GM18498 (cell line): ENCODE measurements at regions not wholly inside any gene's neighbourhood (a gene's known extent, or its start where the extent isn't known, plus 50 kb on each side); places are given as distances from the start of the nearest gene placed in this dataset.

Source experiments
- ATAC-seq: cut with Tn5 transposase; IDR thresholded peaks from one replicate; pipeline ENCODE4 v1.9.1; 2021; ENCODE audit warnings: mild to moderate bottlenecking, moderate library complexity; ENCODE audit not compliant: unreplicated experiment

DNA sequence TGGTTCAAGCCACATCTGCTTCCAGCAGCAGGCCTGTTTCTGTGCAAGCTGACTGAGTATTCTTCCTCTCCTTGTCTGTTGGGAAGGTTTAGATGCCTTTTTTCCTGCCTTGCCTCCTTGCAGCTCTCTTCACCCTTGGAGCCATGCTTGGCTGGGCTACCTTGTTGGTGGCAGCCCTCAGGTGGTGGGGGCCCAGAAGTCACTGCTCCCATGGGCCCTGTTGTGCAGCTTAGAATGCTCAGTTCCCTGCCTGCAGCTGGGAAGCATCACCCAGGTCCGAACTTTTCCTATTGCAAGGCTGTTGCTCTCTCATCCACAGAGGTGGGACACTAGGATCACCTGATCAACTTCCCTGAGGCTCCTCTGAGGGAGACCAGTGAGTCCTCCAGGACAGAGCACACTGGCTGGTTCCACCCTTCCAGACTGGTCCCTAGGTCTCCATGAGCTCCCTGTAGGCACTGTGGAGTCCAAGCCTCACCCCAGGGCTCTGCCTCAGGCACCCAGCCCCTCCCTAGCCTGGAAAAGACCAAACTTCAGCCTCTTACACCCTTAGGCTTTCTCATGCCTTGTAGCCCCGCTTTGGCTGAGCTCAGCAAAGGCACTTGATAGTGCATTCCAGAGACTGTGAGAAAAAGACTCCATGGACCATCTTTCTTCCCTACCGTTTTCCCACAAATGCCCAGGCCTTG lies 219.3 kb upstream of the SH3BP4 start:
- ATAC-seq: no peak

- ATAC-seq: no peak
These were observed 220.6 kb upstream of the SH3BP4 start for GRCh38 chr2:234731236-234731635.

- ATAC-seq: no peak
These were observed 221.7 kb upstream of the SH3BP4 start for GRCh38 chr2:234730066-234730640.

GRCh38 chr2:234725528-234726264 lies 226.1 kb upstream of the SH3BP4 start:
- ATAC-seq: no peak

DNA sequence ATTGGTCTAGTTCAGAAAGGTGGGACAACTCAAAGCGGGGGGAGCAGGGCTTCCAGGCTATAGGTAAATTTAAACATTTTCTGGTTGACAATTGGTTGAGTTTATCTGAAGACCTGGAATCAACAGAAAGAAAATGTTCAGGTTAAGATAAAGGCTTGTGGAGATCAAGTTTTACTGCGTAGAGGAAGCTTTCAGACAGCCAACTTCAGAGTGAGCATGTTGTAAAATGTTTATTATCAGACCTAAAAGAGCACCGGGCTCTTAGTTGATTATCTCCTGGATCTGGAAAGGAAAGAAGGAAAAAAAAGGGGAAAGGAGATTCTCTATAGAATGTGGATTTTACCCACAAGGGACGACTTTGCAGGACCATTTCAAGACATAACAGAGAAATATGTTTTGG lies 227.0 kb upstream of the SH3BP4 start:
- no peak for ATAC-seq

- ATAC-seq: no peak
These were observed 226.5 kb upstream of the ARL4C start for GRCh38 chr2:234723400-234723799.

DNA sequence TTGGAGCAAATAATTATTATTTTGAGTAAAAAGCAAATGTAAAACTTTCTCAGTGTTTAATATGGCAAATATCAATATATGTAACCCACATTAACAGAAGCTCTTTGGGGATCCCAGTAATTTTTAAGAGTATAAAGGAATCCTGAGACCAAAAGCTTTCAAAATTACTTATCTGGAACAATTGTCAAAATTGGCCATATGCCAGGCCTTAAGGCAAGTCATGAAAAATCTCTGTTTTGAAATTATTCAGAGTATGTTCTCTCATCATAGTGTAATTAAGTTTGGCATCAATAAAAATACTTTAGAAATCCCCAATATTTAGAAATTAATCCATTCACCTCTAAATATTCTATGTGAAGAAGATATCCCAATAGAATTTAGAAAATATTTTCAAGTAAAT lies 225.3 kb upstream of the ARL4C start:
- no peak for ATAC-seq

DNA sequence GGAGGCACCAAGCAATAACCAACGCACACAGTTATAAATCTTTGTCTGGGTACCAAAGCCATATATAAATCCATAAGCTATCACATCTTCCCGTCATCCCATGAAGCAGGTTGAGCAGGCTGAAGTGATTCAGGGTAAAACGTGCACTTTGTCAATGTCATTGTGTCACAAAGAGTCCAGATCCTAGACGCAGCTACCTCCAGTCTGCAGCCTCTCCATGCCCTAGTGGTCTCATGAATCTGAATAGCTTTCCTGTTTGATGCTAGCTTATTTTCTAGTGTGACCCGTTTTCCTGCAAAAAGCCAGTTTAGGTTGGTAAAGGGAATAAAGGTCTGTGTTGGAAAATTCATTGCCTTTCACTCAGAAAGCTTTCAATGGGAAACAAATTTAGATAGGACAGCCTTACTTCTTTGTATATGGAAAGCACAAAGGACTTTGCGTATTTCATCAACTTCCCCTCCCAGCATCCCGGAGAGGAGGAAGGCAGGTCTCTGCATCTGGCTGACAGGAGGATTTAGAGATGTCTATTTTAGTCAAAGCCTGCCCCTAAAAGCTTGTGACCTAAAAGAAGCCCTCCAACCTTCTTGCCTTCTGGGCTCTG lies 222.3 kb upstream of the ARL4C start:
- no peak for ATAC-seq

DNA sequence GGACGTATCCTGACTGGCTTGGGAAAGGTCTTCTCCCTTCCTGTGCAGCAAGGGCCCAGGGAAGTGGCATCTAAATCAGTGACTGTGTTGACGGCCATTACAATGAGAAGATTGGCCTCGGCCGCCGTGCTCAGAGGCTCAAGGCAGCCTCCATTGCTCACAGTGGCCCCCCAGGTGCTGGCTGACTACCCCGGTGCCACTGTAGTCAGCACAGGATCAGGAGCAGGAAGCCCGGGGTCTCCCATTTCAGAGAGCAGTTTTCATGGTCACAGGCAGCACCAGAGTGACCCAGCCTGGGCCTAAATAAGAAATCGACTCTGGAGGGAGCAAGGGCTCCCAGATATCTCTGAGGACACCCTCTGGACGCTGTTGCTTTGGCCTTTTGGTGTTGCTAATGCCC lies 219.4 kb upstream of the ARL4C start:
- ATAC-seq: no peak

- ATAC-seq: no peak
These were observed 218.9 kb upstream of the ARL4C start for GRCh38 chr2:234715671-234716250.

- no peak for ATAC-seq
These were observed 217.8 kb upstream of the ARL4C start for GRCh38 chr2:234714711-234715110.

DNA sequence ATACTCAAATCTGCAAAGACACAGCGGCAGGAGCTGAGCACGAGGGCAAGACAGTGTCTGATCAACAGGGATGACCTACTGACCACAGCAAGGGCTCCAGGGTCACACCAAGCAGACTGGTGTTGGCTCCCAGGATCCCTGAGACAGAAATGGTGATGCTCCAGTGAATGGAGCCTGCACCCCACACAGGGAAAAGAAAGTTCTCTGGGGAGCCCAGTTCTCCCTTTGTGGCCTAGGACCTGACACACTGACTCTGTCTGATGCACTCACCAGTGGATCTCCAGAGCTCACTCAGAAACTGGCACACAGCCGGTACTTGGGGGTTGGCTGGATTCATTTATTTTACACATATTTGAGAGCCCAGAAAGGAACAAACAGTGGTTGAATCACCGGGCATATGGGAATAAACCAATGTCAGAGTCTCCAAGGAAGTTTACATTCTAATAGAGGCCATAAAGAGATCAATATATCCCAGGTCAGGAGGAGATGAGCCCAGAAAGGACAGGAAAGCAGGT lies 215.6 kb upstream of the ARL4C start:
- ATAC-seq: no peak

DNA sequence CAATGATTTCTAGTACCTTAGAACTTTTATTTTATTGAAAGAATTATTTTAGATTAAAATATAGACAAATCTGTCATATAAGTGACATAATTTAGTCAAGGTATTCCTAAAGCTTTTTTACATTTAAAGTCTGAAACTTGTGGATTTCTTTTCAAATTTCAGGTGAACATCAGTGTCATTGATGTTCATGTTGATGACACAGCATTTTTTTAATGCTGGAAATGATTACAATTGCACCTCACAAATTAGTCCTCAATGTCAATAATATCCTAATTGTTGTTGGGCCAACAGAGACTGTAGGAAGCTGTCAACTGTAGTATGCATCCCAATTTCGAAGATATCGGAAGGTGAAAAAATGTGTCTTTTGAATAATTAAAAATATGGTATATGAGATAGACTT lies 214.4 kb upstream of the ARL4C start:
- no peak for ATAC-seq

GRCh38 chr2:234710587-234710986 lies 213.7 kb upstream of the ARL4C start:
- no peak for ATAC-seq

DNA sequence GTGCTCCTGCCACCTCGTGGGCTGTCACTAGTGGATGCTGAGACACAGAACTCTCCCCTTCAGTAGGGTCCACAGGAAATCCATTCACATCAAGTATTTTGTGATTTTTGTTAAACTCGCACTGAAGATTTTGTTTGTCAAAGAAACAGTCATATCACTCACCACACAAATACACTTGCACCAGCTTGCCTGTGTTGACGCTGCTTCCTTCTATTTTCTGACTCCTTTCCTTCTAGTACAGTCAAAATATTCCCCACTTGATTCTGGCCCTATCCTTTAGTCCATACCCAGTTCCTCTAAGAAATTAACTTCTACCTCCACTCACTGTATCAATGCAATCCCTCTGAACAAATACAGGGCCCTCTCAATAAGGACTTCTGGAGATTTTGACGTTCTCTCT lies 213.2 kb upstream of the ARL4C start:
- ATAC-seq: no peak

DNA sequence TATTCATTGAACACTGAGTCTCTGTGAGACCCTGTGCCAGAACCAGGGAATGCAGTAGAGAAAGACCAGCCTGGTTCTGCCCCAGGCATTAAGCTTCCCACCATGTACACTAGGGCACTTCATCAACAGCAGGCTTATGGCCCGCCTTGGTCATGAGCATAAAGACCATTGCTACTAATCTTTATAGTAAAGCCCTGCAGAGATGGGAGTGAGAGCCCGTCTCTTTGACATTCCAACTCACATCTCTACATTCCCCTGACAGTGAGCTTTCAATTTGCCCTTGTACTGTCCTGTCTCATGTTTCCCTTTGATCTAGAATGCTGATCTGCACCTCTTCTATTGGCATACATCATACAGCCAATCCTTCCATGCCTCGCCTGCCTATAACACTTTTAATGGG lies 211.8 kb upstream of the ARL4C start:
- ATAC-seq: no peak

DNA sequence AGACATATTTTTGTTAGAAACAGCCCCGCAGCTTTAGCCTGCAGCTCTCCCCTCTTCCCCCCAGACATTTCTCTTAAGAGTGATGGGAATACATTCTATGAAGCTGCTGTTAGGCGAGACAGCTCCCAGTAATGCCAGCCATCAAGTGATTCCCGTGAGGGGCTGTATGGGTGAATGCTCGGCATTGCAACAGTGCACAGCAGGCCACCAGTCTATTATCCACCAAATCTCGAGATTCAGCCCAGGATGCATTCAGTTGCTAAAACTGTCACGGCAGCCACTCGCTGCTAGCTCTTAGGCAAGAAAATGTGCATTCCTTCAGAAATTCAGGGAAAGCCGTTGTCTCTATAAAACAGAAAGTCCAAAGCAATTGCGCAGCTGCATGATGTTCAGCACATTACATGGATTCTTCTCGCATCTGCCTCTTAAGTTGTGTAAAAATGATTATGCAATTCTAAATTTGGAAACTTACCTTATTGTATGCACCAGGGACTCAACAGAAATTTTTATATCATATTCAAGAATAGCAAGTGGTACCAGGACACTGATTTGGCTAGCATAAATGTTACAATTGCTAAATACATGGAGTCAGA lies 211.3 kb upstream of the ARL4C start:
- ATAC-seq: no peak

DNA sequence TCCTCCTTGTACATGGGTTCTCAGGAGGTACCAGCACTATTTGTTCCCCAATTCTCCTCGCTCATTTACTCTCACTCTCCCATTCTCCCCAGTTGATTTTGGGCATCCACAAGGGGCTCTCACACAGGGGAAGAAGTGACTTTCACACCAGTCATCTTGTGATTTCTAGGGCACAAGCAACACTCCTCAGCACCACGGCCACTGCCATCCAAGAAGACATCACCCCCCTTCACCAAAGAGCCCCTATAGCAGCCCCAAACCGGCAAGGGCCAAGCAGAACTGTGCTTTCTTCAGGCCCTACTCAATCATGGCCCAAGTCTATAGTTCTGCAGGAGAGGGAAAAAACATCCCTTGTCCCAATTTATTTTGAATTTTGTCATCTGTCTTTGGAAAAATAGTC lies 209.2 kb upstream of the ARL4C start:
- no peak for ATAC-seq

GRCh38 chr2:234705108-234705507 lies 208.2 kb upstream of the ARL4C start:
- ATAC-seq: no peak

DNA sequence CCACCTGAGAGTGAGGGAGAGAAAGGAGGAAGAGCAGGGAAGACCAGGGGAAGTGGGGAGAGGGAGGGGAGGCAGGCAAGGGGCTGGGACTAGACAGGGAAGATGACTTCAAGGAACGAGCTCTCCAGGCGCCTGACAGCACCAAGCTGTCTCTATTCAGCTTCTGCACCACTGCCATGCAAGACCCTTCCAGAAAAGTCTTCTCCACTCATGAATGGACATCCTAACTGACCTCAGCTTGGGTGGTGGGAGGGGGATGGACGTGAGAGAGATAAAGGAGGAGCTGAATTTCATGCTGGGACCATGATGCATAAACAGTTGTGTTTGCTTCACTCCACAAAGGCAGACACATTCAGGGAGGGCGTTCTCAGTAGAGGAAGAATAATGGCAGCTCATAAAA lies 206.4 kb upstream of the ARL4C start:
- ATAC-seq: no peak

- ATAC-seq: no peak
These were observed 205.9 kb upstream of the ARL4C start for GRCh38 chr2:234702731-234703225.
